Mesodermal cell (in vitro differentiated cells): ENCODE measurements at regions not wholly inside any gene's neighbourhood (a gene's known extent, or its start where the extent isn't known, plus 50 kb on each side); places are given as distances from the start of the nearest gene placed in this dataset.

Experiments
- H3K27ac ChIP-seq: 2 replicates; pipeline ENCODE4 v1.7.0; 2013; ENCODE audit warnings: mild to moderate bottlenecking, low read depth, low read length, moderate library complexity; ENCODE audit not compliant: severe bottlenecking
- H3K36me3 ChIP-seq: 2 replicates; pipeline ENCODE4 v1.7.1; 2013; ENCODE audit warnings: mild to moderate bottlenecking, low read length, moderate library complexity; ENCODE audit not compliant: control insufficient read depth, insufficient read depth
- H3K4me1 ChIP-seq: one replicate; pipeline ENCODE4 v1.7.1; 2013; ENCODE audit warnings: mild to moderate bottlenecking, low read length; ENCODE audit not compliant: insufficient read depth, control insufficient read depth, poor library complexity, severe bottlenecking
- H3K4me3 ChIP-seq: 2 replicates; pipeline ENCODE4 v1.7.0; 2013; ENCODE audit warnings: low read length, control low read depth, mild to moderate bottlenecking; ENCODE audit not compliant: insufficient read depth, poor library complexity, severe bottlenecking; ENCODE audit errors: extremely low read depth
- H3K9me3 ChIP-seq: 2 replicates; pipeline ENCODE4 v1.7.1; 2013; ENCODE audit warnings: mild to moderate bottlenecking, low read length, moderate library complexity; ENCODE audit not compliant: control insufficient read depth
- WGBS, 2 experiments: methylation state at CpG; one replicate each; pipeline ENCODE4 v1.1.5; 2013; ENCODE audit warnings: missing lambda C conversion rate in 2 of 2; ENCODE audit not compliant: insufficient coverage in 2 of 2; 5-methylcytosine and 5-hydroxymethylcytosine counted together

DNA sequence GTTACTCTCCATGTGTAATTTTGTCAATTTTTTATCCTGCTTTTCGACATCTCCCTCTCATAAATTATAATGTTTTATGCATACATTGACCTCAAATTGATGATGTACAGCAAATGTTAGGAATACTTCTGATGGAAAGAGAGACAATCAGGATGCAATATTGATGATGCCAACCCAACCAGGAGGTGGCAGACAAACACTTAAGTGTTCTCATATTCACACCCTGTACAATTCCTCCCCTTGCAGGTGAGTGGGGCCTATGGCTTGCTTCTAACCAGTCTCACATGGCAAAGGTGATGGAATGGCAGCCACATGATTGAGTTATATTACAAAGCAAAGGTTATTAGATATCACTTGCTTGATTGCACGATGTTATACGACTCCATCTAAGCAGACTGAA is 594.3 kb upstream of the REG3G start:
- H3K4me3 ChIP-seq, result no peak overlapping the region
- no peaks in the 10 kb centered on the region for H3K9me3 ChIP-seq
- WGBS, 2 experiments, result 88 to 100% methylated on average over 2 of the region's 3 CpGs
- H3K4me1 ChIP-seq, result no peaks in the 10 kb centered on the region
- no peaks in the 10 kb centered on the region for H3K36me3 ChIP-seq
- no peak overlapping the region for H3K27ac ChIP-seq

DNA sequence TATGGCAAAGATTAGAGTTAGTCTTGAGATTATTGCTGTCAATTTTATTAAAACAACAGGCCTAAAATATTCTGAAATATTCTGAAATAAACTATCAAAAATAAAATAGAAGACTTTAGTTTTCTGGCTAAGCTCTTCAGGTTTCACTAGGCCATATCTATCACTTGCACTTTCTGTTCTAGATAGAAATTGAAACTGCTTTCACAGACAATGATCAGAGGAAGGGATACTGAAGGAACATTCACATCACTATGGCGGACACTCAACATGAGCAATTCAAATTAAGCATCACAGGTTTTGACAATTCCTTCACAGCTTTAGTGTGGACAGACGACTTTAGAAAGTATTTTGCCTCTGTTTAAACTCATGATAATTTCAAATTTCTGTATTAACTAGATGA is 586.4 kb upstream of the REG3G start:
- Histone ChIP-seq H3K36me3 (no peaks in the 10 kb centered on the region), H3K4me1 (no peaks in the 10 kb centered on the region), H3K27ac (no peak overlapping the region), H3K9me3 (no peaks in the 10 kb centered on the region), H3K4me3 (no peak overlapping the region)
- no CpG with 5 or more reads among the region's 2 CpGs for WGBS, 2 experiments

DNA sequence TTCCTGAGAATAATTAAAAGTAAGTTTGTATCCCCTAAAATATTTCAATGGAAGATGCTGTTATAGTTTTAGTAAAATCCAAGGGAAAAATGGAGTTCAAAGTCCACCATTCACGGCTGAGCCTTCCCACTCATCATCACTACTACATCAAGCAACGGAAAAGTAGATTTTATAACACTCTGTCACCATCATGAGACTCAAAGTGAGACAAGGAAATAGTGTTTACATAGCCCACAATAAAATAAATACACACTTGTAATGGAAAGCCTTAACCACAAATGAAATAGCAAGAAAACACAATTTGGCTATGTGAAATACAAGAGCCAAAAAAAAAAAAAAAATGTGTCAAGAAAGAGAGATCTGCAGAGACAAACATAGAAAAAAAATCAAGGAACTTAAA is 569.9 kb upstream of the REG3G start:
- H3K27ac ChIP-seq, result no peak overlapping the region
- no CpG with 5 or more reads among the region's 2 CpGs for WGBS, 2 experiments
- no peak overlapping the region for H3K4me3 ChIP-seq
- H3K9me3 ChIP-seq, result no peaks in the 10 kb centered on the region
- H3K4me1 ChIP-seq, result no peaks in the 10 kb centered on the region
- no peaks in the 10 kb centered on the region for H3K36me3 ChIP-seq

DNA sequence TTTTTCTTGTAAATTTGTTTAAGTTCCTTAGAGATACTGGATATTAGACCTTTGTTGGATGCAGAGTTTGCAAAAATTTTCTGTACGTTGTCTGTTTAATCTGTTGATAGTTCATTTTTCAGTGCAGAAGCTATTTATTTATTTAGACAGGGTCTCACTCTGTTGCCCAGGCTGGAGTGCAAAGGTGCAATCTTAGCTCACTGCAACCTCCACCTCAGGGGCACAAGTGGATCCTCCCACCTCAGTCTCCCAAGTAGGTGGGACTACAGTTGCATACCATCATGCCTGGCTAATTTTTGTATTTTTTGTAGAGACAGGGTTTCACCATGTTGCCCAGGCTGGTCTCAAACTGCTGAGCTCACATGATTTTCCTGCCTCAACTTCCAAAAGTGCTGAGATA is 568.2 kb upstream of the REG3G start:
- Histone ChIP-seq H3K9me3 (no peaks in the 10 kb centered on the region), H3K36me3 (no peaks in the 10 kb centered on the region), H3K4me1 (no peaks in the 10 kb centered on the region), H3K27ac (no peak overlapping the region), H3K4me3 (no peak overlapping the region)
- 80% methylated on average over 1 of the region's 1 CpG; no CpG with 5 or more reads in 1 of the 2 experiments for WGBS, 2 experiments

DNA sequence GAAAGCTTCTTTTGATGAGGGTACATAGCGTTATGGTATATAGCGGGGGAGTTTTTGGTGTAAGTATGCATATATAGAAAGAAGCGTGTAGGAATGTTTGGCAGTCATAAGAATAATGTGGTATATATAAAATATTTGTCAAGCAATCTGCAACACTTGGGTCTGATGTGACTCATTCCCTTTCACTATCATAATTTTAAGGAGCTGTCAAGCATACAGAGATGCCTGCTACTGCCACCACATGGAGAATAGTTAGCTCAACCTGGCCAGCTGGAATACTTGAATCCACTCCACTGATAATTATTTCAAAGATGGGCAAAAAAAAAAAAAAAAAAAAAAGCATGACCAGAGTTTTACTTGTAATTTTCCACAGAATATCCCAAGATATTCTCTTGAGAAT is 559.8 kb upstream of the REG3G start:
- no peak overlapping the region for H3K27ac ChIP-seq
- no peak overlapping the region for H3K4me3 ChIP-seq
- no peaks in the 10 kb centered on the region for H3K9me3 ChIP-seq
- no peaks in the 10 kb centered on the region for H3K36me3 ChIP-seq
- no peaks in the 10 kb centered on the region for H3K4me1 ChIP-seq
- WGBS, 2 experiments, result 95% methylated on average over 2 to 3 of the region's 3 CpGs

DNA sequence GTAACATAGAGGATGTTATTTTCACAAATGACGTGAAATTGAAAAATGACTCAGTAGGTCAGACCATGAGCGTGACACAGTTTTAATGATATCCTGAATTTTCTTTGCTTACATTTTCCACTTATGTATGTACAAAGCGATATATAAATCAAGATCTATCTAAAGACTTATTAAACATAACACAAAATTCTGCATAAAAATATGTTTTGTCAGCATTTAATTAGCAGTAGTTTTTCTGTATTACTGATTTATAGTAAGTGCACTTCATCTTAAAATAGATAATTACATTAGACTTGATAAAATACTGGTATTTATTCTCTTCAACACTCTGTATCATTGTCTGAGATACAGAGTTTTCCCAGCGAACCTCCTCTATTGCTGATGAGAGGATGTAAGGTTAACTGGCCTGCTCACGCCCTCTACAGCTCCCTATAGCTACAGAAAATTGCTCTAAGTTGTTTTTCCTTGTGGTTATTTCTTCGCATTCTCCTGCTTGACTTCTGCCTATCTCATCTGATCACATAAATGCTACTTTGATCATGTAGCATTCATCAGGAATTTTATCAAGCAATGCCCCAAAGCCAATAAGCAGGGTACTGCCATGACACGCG is 548.8 kb upstream of the REG3G start:
- Histone ChIP-seq H3K27ac (no peak overlapping the region), H3K4me3 (no peak overlapping the region), H3K9me3 (no peaks in the 10 kb centered on the region), H3K4me1 (no peaks in the 10 kb centered on the region), H3K36me3 (no peaks in the 10 kb centered on the region)
- WGBS, 2 experiments, result 100% methylated on average over 2 to 3 of the region's 8 CpGs

DNA sequence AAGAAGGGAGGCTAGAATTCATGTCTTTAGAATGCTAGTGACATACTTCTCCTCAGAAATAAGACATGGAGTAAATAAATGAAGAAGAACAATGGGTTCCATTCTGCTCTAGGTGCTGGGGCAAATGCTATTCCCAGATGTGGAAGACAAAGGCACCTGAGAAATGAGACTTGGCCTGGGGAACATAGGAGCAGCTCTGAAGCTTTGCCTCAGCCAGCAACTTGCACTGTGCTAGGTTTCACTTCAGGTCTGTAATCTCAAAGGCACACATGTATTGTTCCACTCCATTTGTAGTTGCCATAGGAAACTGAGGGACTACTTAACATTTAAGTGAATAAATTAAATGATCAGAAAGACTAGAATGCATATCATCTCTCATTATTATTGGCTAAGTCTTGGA is 538.9 kb upstream of the REG3G start:
- Histone ChIP-seq H3K27ac (no peak overlapping the region), H3K4me3 (no peak overlapping the region), H3K9me3 (no peaks in the 10 kb centered on the region), H3K36me3 (no peaks in the 10 kb centered on the region), H3K4me1 (no peaks in the 10 kb centered on the region)

DNA sequence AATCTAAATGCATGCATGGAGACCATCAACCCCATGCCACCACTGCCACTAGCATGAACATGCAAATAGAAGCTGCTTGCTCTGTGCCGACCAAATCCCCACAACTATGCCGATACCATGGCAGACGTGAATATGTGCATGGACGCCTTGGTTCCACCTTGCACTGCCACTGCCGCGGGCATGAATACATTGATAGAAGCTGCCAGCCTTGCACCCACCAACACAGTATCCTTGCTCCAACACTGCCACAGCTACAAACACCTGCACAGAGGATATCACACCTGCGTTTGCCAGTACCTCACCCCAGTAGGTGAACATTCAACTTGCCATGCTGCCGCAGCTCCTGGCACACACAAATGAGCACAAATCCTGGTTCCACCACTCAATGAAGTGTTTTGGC is 527.4 kb upstream of the REG3G start:
- Histone ChIP-seq H3K9me3 (no peaks in the 10 kb centered on the region), H3K27ac (no peak overlapping the region), H3K4me1 (no peaks in the 10 kb centered on the region), H3K4me3 (no peak overlapping the region), H3K36me3 (no peaks in the 10 kb centered on the region)
- 92 to 98% methylated on average over 6 to 8 of the region's 8 CpGs for WGBS, 2 experiments

DNA sequence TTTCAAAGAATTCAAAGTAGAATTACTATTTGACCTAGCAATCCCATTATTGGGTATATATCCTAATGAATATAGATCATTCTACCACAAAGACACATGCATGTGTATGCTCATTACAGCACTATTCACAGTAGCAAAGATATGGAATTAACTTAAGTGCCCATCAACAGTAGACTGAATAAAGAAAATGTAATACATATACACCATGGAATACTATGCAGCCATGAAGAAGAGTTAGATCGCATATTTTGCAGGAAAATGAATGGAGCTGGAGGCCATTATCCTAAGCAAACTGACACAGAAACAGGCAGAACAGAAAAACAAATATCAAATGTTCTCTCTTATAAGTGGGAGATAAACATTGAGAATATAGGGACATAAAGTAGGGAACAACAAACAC is 519.2 kb upstream of the REG3G start:
- Histone ChIP-seq H3K4me3 (no peak overlapping the region), H3K9me3 (no peaks in the 10 kb centered on the region), H3K27ac (no peak overlapping the region), H3K4me1 (no peaks in the 10 kb centered on the region), H3K36me3 (no peaks in the 10 kb centered on the region)
- no CpG with 5 or more reads among the region's 1 CpG for WGBS, 2 experiments

DNA sequence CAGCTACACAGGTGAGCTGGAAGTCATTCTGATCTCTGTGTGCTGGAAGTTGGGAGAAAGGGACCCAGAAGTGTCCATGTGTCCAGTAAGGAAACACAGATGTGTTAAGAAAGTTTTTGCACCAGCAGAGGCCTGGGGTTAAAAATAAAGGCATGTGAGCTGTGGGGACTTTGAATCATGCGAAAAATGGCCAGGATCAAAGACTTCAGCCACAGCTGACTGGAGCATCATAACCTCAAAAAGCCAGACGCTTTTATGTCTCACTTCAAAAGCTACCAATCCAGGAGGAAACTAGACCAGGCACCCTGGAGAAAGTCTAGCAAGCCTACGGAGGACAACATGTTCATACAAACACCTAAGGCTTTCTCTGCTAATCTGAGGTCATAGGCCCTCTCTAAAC is 503.6 kb upstream of the REG3G start:
- Histone ChIP-seq H3K9me3 (no peaks in the 10 kb centered on the region), H3K27ac (no peak overlapping the region), H3K36me3 (no peaks in the 10 kb centered on the region), H3K4me1 (no peaks in the 10 kb centered on the region), H3K4me3 (no peak overlapping the region)
- WGBS, 2 experiments, result 60 to 80% methylated on average over 1 to 2 of the region's 3 CpGs

DNA sequence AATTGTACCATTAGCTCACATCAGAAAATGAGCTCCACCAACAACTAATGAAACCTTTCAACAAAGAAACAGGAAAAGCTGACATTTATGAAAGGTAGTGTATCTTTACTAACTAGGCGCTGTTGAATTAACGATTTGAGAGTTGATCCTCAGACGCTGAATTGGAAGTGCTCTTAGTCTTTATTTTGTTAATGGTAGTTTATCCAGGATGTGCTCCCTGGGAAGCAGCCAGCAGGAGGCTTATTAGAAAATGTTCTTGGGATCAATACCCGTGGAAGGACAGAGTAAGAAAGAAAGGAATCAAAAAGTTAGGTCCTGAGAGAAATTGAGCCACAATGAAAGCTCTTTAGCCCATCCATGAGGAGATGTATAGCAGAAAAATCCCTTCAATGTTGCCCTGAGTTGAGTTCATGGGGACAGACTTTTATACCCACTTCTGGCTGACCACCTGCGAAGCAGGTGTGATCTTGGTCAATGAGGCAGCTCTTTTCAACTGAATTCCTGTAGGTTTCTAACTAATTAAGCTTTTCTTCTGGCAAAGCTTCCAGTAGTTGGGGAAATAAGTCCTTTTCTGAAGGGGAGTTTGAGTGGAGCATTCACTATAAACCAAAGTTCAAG is 492.6 kb upstream of the REG3G start:
- H3K4me3 ChIP-seq, result no peak overlapping the region
- 38 to 51% methylated on average over 3 to 4 of the region's 5 CpGs for WGBS, 2 experiments
- no peaks in the 10 kb centered on the region for H3K36me3 ChIP-seq
- no peak overlapping the region for H3K27ac ChIP-seq
- no peaks in the 10 kb centered on the region for H3K9me3 ChIP-seq
- no peaks in the 10 kb centered on the region for H3K4me1 ChIP-seq
